Femur (tissue), 1 donor: ENCODE measurements at regions not wholly inside any gene's neighbourhood (a gene's known extent, or its start where the extent isn't known, plus 50 kb on each side); places are given as distances from the start of the nearest gene placed in this dataset.

ENCODE experiments used
- DNase-seq: peaks from one replicate; pipeline ENCODE4 v3.0.0-alpha.2; 2017

GRCh38 chr5:156095709-156096241 is 231.2 kb upstream of the SGCD start:
- DNase-seq = no peak

- no peak for DNase-seq
These were observed 230.7 kb upstream of the SGCD start for GRCh38 chr5:156096259-156096658.

- no peak for DNase-seq
These were observed 223.6 kb upstream of the SGCD start for GRCh38 chr5:156103155-156103885.

- DNase-seq = no peak
These were observed 217.5 kb upstream of the SGCD start for GRCh38 chr5:156109317-156110023.

- DNase-seq = peak; percentile 21
These were observed 207.3 kb upstream of the SGCD start for GRCh38 chr5:156119692-156120091.

- peak; percentile 66 for DNase-seq
These were observed 206.2 kb upstream of the SGCD start for GRCh38 chr5:156120777-156121176.

- DNase-seq = no peak
These were observed 205.7 kb upstream of the SGCD start for GRCh38 chr5:156121234-156121633.

GRCh38 chr5:156121882-156122281 is 205.1 kb upstream of the SGCD start:
- no peak for DNase-seq

GRCh38 chr5:156124708-156125107 is 202.3 kb upstream of the SGCD start:
- no peak for DNase-seq

GRCh38 chr5:156125118-156125517 is 201.8 kb upstream of the SGCD start:
- no peak for DNase-seq

- no peak for DNase-seq
These were observed 200.2 kb upstream of the SGCD start for GRCh38 chr5:156126716-156127115.

- no peak for DNase-seq
These were observed 198.9 kb upstream of the SGCD start for GRCh38 chr5:156128026-156128425.

GRCh38 chr5:156134216-156134615 is 192.7 kb upstream of the SGCD start:
- no peak for DNase-seq

- DNase-seq = no peak
These were observed 191.4 kb upstream of the SGCD start for GRCh38 chr5:156135531-156135930.

GRCh38 chr5:156137071-156137869 is 189.7 kb upstream of the SGCD start:
- DNase-seq = no peak

GRCh38 chr5:156142867-156143266 is 184.1 kb upstream of the SGCD start:
- no peak for DNase-seq

GRCh38 chr5:156147261-156147943 is 179.6 kb upstream of the SGCD start:
- DNase-seq = no peak

- DNase-seq = no peak
These were observed 179.0 kb upstream of the SGCD start for GRCh38 chr5:156147944-156148285.

- no peak for DNase-seq
These were observed 178.7 kb upstream of the SGCD start for GRCh38 chr5:156148301-156148700.

GRCh38 chr5:156149213-156149612 is 177.8 kb upstream of the SGCD start:
- no peak for DNase-seq

- DNase-seq = no peak
These were observed 173.4 kb upstream of the SGCD start for GRCh38 chr5:156153602-156154001.

GRCh38 chr5:156154757-156155156 is 172.2 kb upstream of the SGCD start:
- no peak for DNase-seq

GRCh38 chr5:156155598-156155997 is 171.4 kb upstream of the SGCD start:
- no peak for DNase-seq
